MCF 10A (cell line): ENCODE measurements at regions not wholly inside any gene's neighbourhood (a gene's known extent, or its start where the extent isn't known, plus 50 kb on each side); places are given as distances from the start of the nearest gene placed in this dataset.
"Not testable (repeated sequence)": the region's sequence is repeated elsewhere in the genome, so short reads cannot be mapped to it uniquely, and the experiment has no call there.

Source experiments
- BruUV-seq: library from RNA; stranded (reverse); fragments of 400-500 nt; replicated peaks from 2 replicates; lab custom pipeline; 2021; lab: Mats Ljungman, UMichigan
- CTCF ChIA-PET: fragments of 300-600 bp; sonication (Branson Sonifier 250); formaldehyde crosslinking; extraction: SDS; loops from one replicate; lab custom pipeline; 2021; ENCODE audit warnings: antibody characterized with exemption, inconsistent platforms; lab: Yijun Ruan, JAX
- POLR2A ChIA-PET: fragments of 300-600, 350-650 bp; sonication (Branson Sonifier 250); formaldehyde crosslinking; extraction: SDS; loops from one replicate; lab custom pipeline; 2020; ENCODE audit warnings: antibody characterized with exemption, inconsistent platforms; lab: Yijun Ruan, JAX
- DNase-seq: peaks from one replicate; pipeline ENCODE4 v3.0.0-alpha.2; 2018; ENCODE audit not compliant: unreplicated experiment
- H3K27ac Mint-ChIP-seq: one replicate; pipeline ENCODE4 v1.8.0; 2022; ENCODE audit warnings: mild to moderate bottlenecking, low read depth, mixed read lengths; ENCODE audit not compliant: unreplicated experiment
- H3K27me3 Mint-ChIP-seq: one replicate; pipeline ENCODE4 v1.8.0; 2022; ENCODE audit warnings: mixed read lengths; ENCODE audit not compliant: insufficient read depth, unreplicated experiment
- H3K36me3 Mint-ChIP-seq: one replicate; pipeline ENCODE4 v1.8.0; 2022; ENCODE audit warnings: mild to moderate bottlenecking, moderate library complexity, mixed read lengths; ENCODE audit not compliant: insufficient read depth, unreplicated experiment
- H3K4me1 Mint-ChIP-seq: one replicate; pipeline ENCODE4 v1.8.0; 2022; ENCODE audit warnings: mixed read lengths; ENCODE audit not compliant: insufficient read depth, unreplicated experiment
- H3K4me3 Mint-ChIP-seq: one replicate; pipeline ENCODE4 v1.8.0; 2022; ENCODE audit warnings: mild to moderate bottlenecking, moderate library complexity, mixed read lengths; ENCODE audit not compliant: unreplicated experiment
- H3K9me3 Mint-ChIP-seq: one replicate; pipeline ENCODE4 v1.8.0; 2022; ENCODE audit warnings: mixed read lengths; ENCODE audit not compliant: unreplicated experiment
- intact Hi-C: fragments of 100-400 bp; cut with micrococcal nuclease; formaldehyde crosslinking; loops from 2 replicates; pipeline ENCODE4 v1.14.1; 2022
- TF ChIP-seq, protein P1 (sequence below): fragments of 200-600 bp; IDR thresholded peaks from one replicate; pipeline ENCODE4 v1.8.0; 2022; ENCODE audit warnings: antibody characterized with exemption, mild to moderate bottlenecking; ENCODE audit not compliant: unreplicated experiment

DNA sequence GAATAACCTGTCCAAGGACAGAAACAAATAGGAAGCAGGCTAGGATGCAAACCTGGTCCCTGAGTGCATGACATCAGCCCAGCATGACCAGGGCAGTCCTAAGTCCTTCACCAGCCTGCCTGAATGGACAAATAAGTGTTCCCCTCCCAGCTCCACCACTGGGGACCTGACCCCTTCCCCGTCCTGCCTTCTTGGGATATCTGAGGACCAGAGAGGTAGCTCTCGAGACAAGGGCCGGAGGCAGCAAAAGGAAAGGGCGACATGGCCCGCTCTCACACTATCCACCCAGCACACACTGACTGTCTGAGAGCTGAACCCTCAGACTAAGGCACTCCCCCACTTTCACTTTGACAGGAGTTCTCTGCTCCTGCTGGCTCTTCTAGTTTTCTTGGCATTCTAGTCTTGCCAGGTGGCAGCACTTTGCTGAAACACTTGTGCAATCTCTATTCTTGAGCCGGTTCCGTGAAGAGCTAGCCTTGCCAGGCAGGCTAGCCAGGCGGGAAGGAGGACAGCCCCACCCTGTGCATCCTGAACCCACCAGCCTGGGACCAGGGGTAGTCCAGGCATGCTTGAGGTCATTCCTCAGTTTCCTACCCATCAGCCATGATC is 251.1 kb upstream of the RAB4A start:
- TF ChIP-seq, protein P1, sequence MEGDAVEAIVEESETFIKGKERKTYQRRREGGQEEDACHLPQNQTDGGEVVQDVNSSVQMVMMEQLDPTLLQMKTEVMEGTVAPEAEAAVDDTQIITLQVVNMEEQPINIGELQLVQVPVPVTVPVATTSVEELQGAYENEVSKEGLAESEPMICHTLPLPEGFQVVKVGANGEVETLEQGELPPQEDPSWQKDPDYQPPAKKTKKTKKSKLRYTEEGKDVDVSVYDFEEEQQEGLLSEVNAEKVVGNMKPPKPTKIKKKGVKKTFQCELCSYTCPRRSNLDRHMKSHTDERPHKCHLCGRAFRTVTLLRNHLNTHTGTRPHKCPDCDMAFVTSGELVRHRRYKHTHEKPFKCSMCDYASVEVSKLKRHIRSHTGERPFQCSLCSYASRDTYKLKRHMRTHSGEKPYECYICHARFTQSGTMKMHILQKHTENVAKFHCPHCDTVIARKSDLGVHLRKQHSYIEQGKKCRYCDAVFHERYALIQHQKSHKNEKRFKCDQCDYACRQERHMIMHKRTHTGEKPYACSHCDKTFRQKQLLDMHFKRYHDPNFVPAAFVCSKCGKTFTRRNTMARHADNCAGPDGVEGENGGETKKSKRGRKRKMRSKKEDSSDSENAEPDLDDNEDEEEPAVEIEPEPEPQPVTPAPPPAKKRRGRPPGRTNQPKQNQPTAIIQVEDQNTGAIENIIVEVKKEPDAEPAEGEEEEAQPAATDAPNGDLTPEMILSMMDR = no peak
- Mint-ChIP-seq H3K4me3 (no peak overlapping the region), H3K36me3 (no peaks in the 10 kb centered on the region), H3K27me3 (peaks cover 24% of the 10 kb centered on the region), H3K9me3 (no peaks in the 10 kb centered on the region), H3K27ac (no peak overlapping the region), H3K4me1 (peaks cover 8% of the 10 kb centered on the region)
- ChIA-PET CTCF (interaction anchor here (0.5 to 3.2 kb wide), 14 partner anchors 9 to 1729 kb away, joined by 3 to 19 read pairs (median 4); no protein-coding TSS in a partner anchor), POLR2A (interaction anchor here (0.6 to 1.6 kb wide), 3 partner anchors 12 to 183 kb away, joined by 3 to 6 read pairs (median 5); no protein-coding TSS in a partner anchor)
- intact Hi-C loops = loop anchor here (1.0 to 10.0 kb wide), 2 partner anchors 208 to 285 kb away; partner anchors contain the start of gene RHOU
- BruUV-seq = no TSS peak
- DNase-seq = peak; percentile 75

GRCh38 chr1:229021034-229021433 is 249.9 kb upstream of the RAB4A start:
- DNase-seq, H3K27ac Mint-ChIP-seq, H3K9me3 Mint-ChIP-seq, POLR2A ChIA-PET, BruUV-seq, H3K4me3 Mint-ChIP-seq, H3K36me3 Mint-ChIP-seq: not testable (repeated sequence)
- CTCF ChIA-PET = interaction anchor here (0.6 to 0.7 kb wide), 2 partner anchors 14 to 23 kb away, joined by 3 to 4 read pairs; no protein-coding TSS in a partner anchor
- intact Hi-C loops = loop anchor here (10.0 kb wide), 1 partner anchor 286 kb away; the partner anchor contains the start of gene RHOU
- H3K27me3 Mint-ChIP-seq = peaks cover 24% of the 10 kb centered on the region
- H3K4me1 Mint-ChIP-seq = peaks cover 12% of the 10 kb centered on the region

DNA sequence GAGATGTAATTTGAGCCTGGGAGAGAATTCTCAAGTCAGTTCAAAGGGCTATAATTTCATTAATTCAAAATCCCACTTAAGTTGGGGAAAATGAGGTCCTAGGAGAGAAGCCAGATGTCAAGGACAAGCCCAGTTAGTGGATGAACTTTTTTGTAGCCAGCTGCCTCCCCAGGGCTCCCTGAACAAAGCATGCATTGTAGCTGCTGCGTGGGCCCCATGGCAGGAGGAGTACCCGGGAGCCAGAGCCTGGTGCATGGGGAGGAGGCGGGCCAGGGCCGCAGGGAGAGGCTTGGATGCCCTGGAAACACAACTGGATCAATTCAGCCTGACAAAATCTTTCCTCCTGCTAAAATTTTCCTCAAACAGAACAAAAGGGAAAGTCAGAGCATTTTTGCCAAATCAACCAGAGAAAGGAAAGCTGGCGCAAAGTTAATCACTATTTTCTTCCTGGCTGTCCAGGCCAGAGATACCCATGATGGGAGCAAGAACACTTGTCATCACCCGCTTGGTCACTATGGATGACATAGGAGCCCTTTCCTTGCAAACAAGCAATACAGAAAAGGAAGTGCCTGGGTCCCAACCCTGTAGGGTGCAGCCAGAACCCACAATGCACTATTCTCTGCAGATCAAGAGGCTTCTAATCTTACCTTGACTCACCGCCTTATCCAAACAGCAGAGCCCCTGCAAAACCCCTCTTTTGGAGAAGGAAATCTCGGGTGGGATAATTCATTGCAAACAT is 248.1 kb upstream of the RAB4A start:
- TF ChIP-seq, protein P1 = no peak
- no peak overlapping the region for H3K27ac Mint-ChIP-seq
- no TSS peak for BruUV-seq
- DNase-seq = no peak
- CTCF ChIA-PET = interaction anchor here (0.8 kb wide), 1 partner anchor 38 kb away, joined by 3 read pairs; no protein-coding TSS in a partner anchor
- H3K36me3 Mint-ChIP-seq = no peaks in the 10 kb centered on the region
- no peaks in the 10 kb centered on the region for H3K9me3 Mint-ChIP-seq
- H3K4me1 Mint-ChIP-seq = peaks cover 21% of the 10 kb centered on the region
- POLR2A ChIA-PET = interaction anchor here (1.0 to 4.6 kb wide), 2 partner anchors 14 to 207 kb away, joined by 4 to 30 read pairs; no protein-coding TSS in a partner anchor
- H3K4me3 Mint-ChIP-seq = no peak overlapping the region
- H3K27me3 Mint-ChIP-seq = peaks cover 11% of the 10 kb centered on the region
- intact Hi-C loops = loop anchor here (10.0 kb wide), 1 partner anchor 288 kb away; the partner anchor contains the start of gene RHOU

DNA sequence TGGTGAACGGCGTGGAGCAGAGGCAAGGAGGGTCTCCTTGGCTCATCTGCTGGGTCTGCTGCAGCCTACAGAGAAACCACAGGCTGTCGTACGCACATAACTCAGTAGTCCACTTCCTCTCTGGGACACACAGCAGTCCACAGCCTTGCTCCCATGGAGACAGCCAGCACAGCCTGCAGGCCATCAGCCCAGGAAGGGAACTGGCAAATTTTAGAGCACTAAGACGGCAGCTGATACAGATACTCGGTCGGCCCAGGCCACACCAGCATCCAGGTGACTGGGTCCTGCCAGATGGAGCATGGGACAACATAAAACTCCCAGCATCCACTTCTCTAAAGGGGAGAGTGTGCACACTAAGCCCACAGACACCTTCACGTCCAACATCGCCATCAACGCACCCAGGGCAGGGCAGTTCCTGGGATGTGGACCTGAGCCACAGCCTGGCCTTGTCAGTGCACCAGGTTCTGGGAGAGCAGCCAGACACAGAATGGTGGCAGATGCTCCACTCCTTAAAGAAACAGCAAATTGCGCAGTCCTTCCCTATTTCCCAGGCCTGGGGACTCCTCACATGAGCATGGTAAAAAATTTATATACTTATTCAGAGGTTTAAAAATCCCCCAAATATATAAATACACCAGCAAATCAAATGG is 247.1 kb upstream of the RAB4A start:
- peaks cover 25% of the 10 kb centered on the region for H3K4me1 Mint-ChIP-seq
- no TSS peak for BruUV-seq
- DNase-seq = no peak
- no peak overlapping the region for H3K27ac Mint-ChIP-seq
- H3K27me3 Mint-ChIP-seq = peaks cover 11% of the 10 kb centered on the region
- H3K36me3 Mint-ChIP-seq = no peaks in the 10 kb centered on the region
- no peak overlapping the region for H3K4me3 Mint-ChIP-seq
- TF ChIP-seq, protein P1 = no peak
- ChIA-PET POLR2A (interaction anchor here (1.0 to 4.6 kb wide), 3 partner anchors 13 to 206 kb away, joined by 4 to 30 read pairs (median 4); no protein-coding TSS in a partner anchor), CTCF (interaction anchor here (0.6 to 2.1 kb wide), 7 partner anchors 15 to 288 kb away, joined by 3 to 8 read pairs (median 4); no protein-coding TSS in a partner anchor)
- intact Hi-C loops = loop anchor here (2.0 to 10.0 kb wide), 2 partner anchors 201 to 289 kb away; partner anchors contain the start of gene RHOU
- H3K9me3 Mint-ChIP-seq = no peaks in the 10 kb centered on the region
